ENCODE measurements at regions not wholly inside any gene's neighbourhood (a gene's known extent, or its start where the extent isn't known, plus 50 kb on each side); places are given as distances from the start of the nearest gene placed in this dataset.

- TF ChIP-seq POLR2AphosphoS5 (IDR thresholded peaks at IDR 0.05), result no peak
- no peak for TF ChIP-seq CTCF (IDR thresholded peaks at IDR 0.05)
- no peak for TF ChIP-seq EP300 (IDR thresholded peaks at IDR 0.05)
- TF ChIP-seq POLR2A (IDR thresholded peaks at IDR 0.05), result no peak
- no peak for DNase-seq
- H3K4me1 ChIP-seq, result peaks cover 0 to 13% (median 11%) of the 10 kb centered on the region in 4 donors
- no peak overlapping the region for H3K27ac ChIP-seq
- H3K27me3 ChIP-seq, result no peaks in the 10 kb centered on the region
- H3K9me3 ChIP-seq, result no peaks in the 10 kb centered on the region
- WGBS, 5 donors, result 92 to 99% (median 96%) methylated on average over 4 of the region's 4 CpGs
- no peak overlapping the region for H3K4me3 ChIP-seq
- no peaks in the 10 kb centered on the region for H3K36me3 ChIP-seq
- intact Hi-C loops (cut with DNase I; ENCODE audit: low total_unique reads), result no loop called here
These were observed 55.3 kb upstream of the PIM1 start for GRCh38 chr6:37114612-37115011.

GRCh38 chr6:37115236-37115895 lies 54.6 kb upstream of the PIM1 start:
- H3K4me1 ChIP-seq, result peaks cover 0 to 6% (median 4%) of the 10 kb centered on the region in 4 donors
- H3K4me3 ChIP-seq, result no peak overlapping the region
- H3K27me3 ChIP-seq, result no peaks in the 10 kb centered on the region
- 56 to 77% (median 68%) methylated on average over 10 of the region's 10 CpGs for WGBS, 5 donors
- H3K36me3 ChIP-seq, result no peaks in the 10 kb centered on the region
- H3K9me3 ChIP-seq, result no peaks in the 10 kb centered on the region
- intact Hi-C loops (cut with DNase I; ENCODE audit: low total_unique reads), result no loop called here
- TF ChIP-seq EP300 (IDR thresholded peaks at IDR 0.05) (no peak), CTCF (IDR thresholded peaks at IDR 0.05) (no peak), POLR2AphosphoS5 (IDR thresholded peaks at IDR 0.05) (no peak), POLR2A (IDR thresholded peaks at IDR 0.05) (no peak)
- peak in 1 of 2 donors; percentile 67 for DNase-seq
- no peak overlapping the region for H3K27ac ChIP-seq

GRCh38 chr6:37116326-37116725 lies 53.6 kb upstream of the PIM1 start:
- no peaks in the 10 kb centered on the region for H3K36me3 ChIP-seq
- no peak for DNase-seq
- H3K27me3 ChIP-seq, result no peaks in the 10 kb centered on the region
- H3K27ac ChIP-seq, result no peak overlapping the region
- no peak for TF ChIP-seq POLR2AphosphoS5 (IDR thresholded peaks at IDR 0.05)
- TF ChIP-seq CTCF (IDR thresholded peaks at IDR 0.05), result no peak
- no peak for TF ChIP-seq POLR2A (IDR thresholded peaks at IDR 0.05)
- TF ChIP-seq EP300 (IDR thresholded peaks at IDR 0.05), result no peak
- H3K9me3 ChIP-seq, result no peaks in the 10 kb centered on the region
- intact Hi-C loops (cut with DNase I; ENCODE audit: low total_unique reads), result no loop called here
- no peaks in the 10 kb centered on the region for H3K4me1 ChIP-seq
- 91 to 98% (median 95%) methylated on average over 2 of the region's 2 CpGs for WGBS, 5 donors
- H3K4me3 ChIP-seq, result no peak overlapping the region

- intact Hi-C loops (cut with DNase I; ENCODE audit: low total_unique reads), result no loop called here
- 70 to 81% (median 71%) methylated on average over 5 of the region's 5 CpGs for WGBS, 5 donors
- H3K4me3 ChIP-seq, result no peak overlapping the region
- H3K9me3 ChIP-seq, result no peaks in the 10 kb centered on the region
- TF ChIP-seq EP300 (IDR thresholded peaks at IDR 0.05), result no peak
- no peak for TF ChIP-seq POLR2AphosphoS5 (IDR thresholded peaks at IDR 0.05)
- no peak for TF ChIP-seq CTCF (IDR thresholded peaks at IDR 0.05)
- TF ChIP-seq POLR2A (IDR thresholded peaks at IDR 0.05), result no peak
- no peaks in the 10 kb centered on the region for H3K36me3 ChIP-seq
- no peak overlapping the region for H3K27ac ChIP-seq
- no peak for DNase-seq
- no peaks in the 10 kb centered on the region for H3K27me3 ChIP-seq
- no peaks in the 10 kb centered on the region for H3K4me1 ChIP-seq
These were observed 50.5 kb upstream of the PIM1 start for GRCh38 chr6:37119387-37119886.

Measured in stomach (tissue), 8 donors.